ENCODE measurements at regions not wholly inside any gene's neighbourhood (a gene's known extent, or its start where the extent isn't known, plus 50 kb on each side); places are given as distances from the start of the nearest gene placed in this dataset.

- TF ChIP-seq, protein P1, sequence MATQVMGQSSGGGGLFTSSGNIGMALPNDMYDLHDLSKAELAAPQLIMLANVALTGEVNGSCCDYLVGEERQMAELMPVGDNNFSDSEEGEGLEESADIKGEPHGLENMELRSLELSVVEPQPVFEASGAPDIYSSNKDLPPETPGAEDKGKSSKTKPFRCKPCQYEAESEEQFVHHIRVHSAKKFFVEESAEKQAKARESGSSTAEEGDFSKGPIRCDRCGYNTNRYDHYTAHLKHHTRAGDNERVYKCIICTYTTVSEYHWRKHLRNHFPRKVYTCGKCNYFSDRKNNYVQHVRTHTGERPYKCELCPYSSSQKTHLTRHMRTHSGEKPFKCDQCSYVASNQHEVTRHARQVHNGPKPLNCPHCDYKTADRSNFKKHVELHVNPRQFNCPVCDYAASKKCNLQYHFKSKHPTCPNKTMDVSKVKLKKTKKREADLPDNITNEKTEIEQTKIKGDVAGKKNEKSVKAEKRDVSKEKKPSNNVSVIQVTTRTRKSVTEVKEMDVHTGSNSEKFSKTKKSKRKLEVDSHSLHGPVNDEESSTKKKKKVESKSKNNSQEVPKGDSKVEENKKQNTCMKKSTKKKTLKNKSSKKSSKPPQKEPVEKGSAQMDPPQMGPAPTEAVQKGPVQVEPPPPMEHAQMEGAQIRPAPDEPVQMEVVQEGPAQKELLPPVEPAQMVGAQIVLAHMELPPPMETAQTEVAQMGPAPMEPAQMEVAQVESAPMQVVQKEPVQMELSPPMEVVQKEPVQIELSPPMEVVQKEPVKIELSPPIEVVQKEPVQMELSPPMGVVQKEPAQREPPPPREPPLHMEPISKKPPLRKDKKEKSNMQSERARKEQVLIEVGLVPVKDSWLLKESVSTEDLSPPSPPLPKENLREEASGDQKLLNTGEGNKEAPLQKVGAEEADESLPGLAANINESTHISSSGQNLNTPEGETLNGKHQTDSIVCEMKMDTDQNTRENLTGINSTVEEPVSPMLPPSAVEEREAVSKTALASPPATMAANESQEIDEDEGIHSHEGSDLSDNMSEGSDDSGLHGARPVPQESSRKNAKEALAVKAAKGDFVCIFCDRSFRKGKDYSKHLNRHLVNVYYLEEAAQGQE (tag by site-specific recombination; IDR thresholded peaks at IDR 0.05) = no peak
- TF ChIP-seq, protein P2, sequence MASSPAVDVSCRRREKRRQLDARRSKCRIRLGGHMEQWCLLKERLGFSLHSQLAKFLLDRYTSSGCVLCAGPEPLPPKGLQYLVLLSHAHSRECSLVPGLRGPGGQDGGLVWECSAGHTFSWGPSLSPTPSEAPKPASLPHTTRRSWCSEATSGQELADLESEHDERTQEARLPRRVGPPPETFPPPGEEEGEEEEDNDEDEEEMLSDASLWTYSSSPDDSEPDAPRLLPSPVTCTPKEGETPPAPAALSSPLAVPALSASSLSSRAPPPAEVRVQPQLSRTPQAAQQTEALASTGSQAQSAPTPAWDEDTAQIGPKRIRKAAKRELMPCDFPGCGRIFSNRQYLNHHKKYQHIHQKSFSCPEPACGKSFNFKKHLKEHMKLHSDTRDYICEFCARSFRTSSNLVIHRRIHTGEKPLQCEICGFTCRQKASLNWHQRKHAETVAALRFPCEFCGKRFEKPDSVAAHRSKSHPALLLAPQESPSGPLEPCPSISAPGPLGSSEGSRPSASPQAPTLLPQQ (tag by site-specific recombination; IDR thresholded peaks at IDR 0.05) = no peak
- peak; percentile 79; the same call in 1 of the 2 replicates for TF ChIP-seq MZF1 (tag by site-specific recombination; IDR thresholded peaks at IDR 0.05; ENCODE audit: borderline replicate concordance)
- no peak for TF ChIP-seq ZNF707 (tag by site-specific recombination; IDR thresholded peaks at IDR 0.05)
- no peak for TF ChIP-seq ZFP3 (tag by site-specific recombination; IDR thresholded peaks at IDR 0.05; ENCODE audit: low read depth)
- peak; percentile 91 for TF ChIP-seq ZNF843 (tag by site-specific recombination; IDR thresholded peaks at IDR 0.05)
- TF ChIP-seq ZNF2 (tag by site-specific recombination; IDR thresholded peaks at IDR 0.05) = 0 out of 2 replicates have a peak, but pooled peaks have one; percentile 30
- no peak for TF ChIP-seq ZNF214 (tag by site-specific recombination; IDR thresholded peaks at IDR 0.05; ENCODE audit: borderline replicate concordance)
- no peak for TF ChIP-seq ZNF138 (tag by site-specific recombination; IDR thresholded peaks at IDR 0.05; ENCODE audit: borderline replicate concordance)
- no peak for TF ChIP-seq ZNF449 (tag by site-specific recombination; IDR thresholded peaks at IDR 0.05)
- TF ChIP-seq SP2 (tag by site-specific recombination; IDR thresholded peaks at IDR 0.05) = no peak
- no peak for TF ChIP-seq ZNF221 (tag by site-specific recombination; IDR thresholded peaks at IDR 0.05; ENCODE audit: borderline replicate concordance)
- no peak for TF ChIP-seq ZNF404 (tag by site-specific recombination; IDR thresholded peaks at IDR 0.05)
- TF ChIP-seq ZBTB48 (tag by site-specific recombination; IDR thresholded peaks at IDR 0.05) = no peak
- no peak for TF ChIP-seq ZBTB11 (tag by site-specific recombination; conservative IDR thresholded peaks at IDR 0.05; ENCODE audit: low read depth)
- no peak for TF ChIP-seq ZNF747 (tag by site-specific recombination; IDR thresholded peaks at IDR 0.05)
- TF ChIP-seq ZNF664 (tag by site-specific recombination; IDR thresholded peaks at IDR 0.05) = no peak
- no peak for TF ChIP-seq ZIC2 (tag by site-specific recombination; IDR thresholded peaks at IDR 0.05)
- TF ChIP-seq ZBTB8A (tag by site-specific recombination; IDR thresholded peaks at IDR 0.05) = peak; percentile 25; the same call in 1 of the 2 replicates
- TF ChIP-seq ZNF623 (tag by site-specific recombination; IDR thresholded peaks at IDR 0.05) = no peak
- no peak for TF ChIP-seq ZNF76 (tag by site-specific recombination; IDR thresholded peaks at IDR 0.05; ENCODE audit: borderline replicate concordance, low read depth)
- TF ChIP-seq, protein P3, sequence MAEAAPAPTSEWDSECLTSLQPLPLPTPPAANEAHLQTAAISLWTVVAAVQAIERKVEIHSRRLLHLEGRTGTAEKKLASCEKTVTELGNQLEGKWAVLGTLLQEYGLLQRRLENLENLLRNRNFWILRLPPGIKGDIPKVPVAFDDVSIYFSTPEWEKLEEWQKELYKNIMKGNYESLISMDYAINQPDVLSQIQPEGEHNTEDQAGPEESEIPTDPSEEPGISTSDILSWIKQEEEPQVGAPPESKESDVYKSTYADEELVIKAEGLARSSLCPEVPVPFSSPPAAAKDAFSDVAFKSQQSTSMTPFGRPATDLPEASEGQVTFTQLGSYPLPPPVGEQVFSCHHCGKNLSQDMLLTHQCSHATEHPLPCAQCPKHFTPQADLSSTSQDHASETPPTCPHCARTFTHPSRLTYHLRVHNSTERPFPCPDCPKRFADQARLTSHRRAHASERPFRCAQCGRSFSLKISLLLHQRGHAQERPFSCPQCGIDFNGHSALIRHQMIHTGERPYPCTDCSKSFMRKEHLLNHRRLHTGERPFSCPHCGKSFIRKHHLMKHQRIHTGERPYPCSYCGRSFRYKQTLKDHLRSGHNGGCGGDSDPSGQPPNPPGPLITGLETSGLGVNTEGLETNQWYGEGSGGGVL (tag by site-specific recombination; IDR thresholded peaks at IDR 0.05) = no peak
- TF ChIP-seq ZBTB17 (tag by site-specific recombination; IDR thresholded peaks at IDR 0.05) = no peak
- TF ChIP-seq ZNF530 (tag by site-specific recombination; IDR thresholded peaks at IDR 0.05; ENCODE audit: low read depth) = no peak
- 0 out of 2 replicates have a peak, but pooled peaks have one; percentile 8 for TF ChIP-seq ZNF426 (tag by site-specific recombination; IDR thresholded peaks at IDR 0.05)
- no peak for TF ChIP-seq ZNF174 (tag by site-specific recombination; IDR thresholded peaks at IDR 0.05)
- no peak for TF ChIP-seq KLF7 (tag by site-specific recombination; IDR thresholded peaks at IDR 0.05; ENCODE audit: borderline replicate concordance)
Observed at GRCh38 chr6:84353459-84354423, 126.3 kb upstream of the CEP162 start (continued).

Measured in HEK293 (cell line).